ENCODE measurements at regions not wholly inside any gene's neighbourhood (a gene's known extent, or its start where the extent isn't known, plus 50 kb on each side); places are given as distances from the start of the nearest gene placed in this dataset.
A peak's percentile ranks its signal among the peaks of the same experiment; 100 is the strongest.
"Not testable (repeated sequence)": the region's sequence is repeated elsewhere in the genome, so short reads cannot be mapped to it uniquely, and the experiment has no call there.

DNA sequence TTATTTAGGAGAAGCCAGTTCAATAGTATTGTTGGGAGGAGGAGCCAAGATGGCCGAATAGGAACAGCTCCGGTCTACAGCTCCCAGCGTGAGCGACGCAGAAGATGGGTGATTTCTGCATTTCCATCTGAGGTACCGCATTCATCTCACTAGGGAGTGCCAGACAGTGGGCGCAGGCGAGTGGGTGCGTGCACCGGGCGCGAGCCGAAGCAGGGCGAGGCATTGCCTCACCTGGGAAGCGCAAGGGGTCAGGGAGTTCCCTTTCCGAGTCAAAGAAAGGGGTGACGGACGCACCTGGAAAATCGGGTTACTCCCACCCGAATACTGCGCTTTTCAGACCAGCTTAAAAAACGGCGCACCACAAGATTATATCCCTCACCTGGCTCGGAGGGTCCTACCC, 403.2 kb upstream of the SMIM31 start:
- not testable (repeated sequence) for DNase-seq

GRCh38 chr4:164357957-164358356, 396.0 kb upstream of the SMIM31 start:
- DNase-seq: no peak

DNA sequence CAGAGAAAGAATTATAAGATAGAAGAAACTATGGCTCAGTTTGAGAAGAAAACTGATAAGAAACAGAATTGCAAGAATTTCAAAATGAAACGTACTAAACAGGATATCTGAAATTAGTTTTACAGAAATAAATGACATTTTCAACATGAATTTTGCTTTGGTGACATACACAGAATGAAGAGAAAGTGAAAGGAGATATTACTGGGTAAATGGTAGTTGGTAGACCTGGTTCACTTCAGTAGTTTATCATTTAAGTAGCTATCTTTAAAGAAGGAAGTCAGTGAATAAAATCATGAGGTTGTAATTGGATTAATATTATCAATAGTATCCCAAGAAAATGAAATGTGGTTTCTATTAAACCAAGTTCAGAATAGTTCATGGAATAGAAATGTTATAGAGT, 395.5 kb upstream of the SMIM31 start:
- DNase-seq: no peak

GRCh38 chr4:164359881-164360280, 394.1 kb upstream of the SMIM31 start:
- no peak for DNase-seq

DNA sequence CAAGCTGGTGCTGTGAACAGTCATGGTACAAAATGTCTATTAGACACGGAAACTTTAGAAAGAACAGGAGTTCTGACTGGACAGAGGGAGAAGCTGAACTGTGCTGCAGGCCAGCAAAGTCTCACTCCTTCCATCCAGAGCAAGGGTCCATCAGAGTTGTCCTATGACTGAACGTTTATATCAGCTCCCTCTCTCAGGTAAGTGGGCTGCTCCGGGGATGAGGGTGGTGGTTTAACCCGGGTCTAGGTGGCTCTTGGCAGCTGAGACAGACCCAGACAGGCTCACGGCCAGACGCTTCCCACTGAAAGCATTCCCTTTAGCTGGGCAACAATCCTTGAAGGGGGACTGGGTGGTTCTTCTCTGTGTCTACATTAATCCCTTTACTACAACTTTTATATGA, 385.0 kb upstream of the SMIM31 start:
- no peak for DNase-seq

GRCh38 chr4:164373021-164373420, 380.9 kb upstream of the SMIM31 start:
- no peak for DNase-seq

GRCh38 chr4:164377277-164377676, 376.7 kb upstream of the SMIM31 start:
- no peak for DNase-seq

GRCh38 chr4:164378361-164378760, 375.6 kb upstream of the SMIM31 start:
- DNase-seq: no peak

GRCh38 chr4:164379694-164380093, 374.2 kb upstream of the SMIM31 start:
- no peak for DNase-seq

DNA sequence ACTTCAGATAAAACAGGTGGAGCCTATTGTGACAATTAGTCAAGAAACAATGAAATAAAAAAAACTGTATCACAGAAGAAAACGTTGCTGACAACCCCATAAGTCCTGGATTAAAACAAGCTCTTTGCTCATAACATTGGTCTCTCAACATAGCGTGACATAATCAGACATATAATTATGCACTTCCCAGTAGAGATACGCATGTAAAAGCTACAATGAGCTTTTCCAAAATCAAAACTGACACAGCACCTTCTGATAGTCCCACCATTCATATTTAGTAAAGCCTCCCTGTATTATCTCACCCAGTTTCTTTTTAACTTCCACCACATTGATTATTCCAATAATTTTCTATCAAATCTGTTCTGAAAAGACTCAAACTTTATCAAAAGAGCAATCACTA, 372.1 kb upstream of the SMIM31 start:
- DNase-seq: no peak

- peak; percentile 52 to 59 for DNase-seq
These were observed 370.9 kb upstream of the SMIM31 start for GRCh38 chr4:164383058-164383357.

- DNase-seq: peak; percentile 52 to 59
These were observed 370.3 kb upstream of the SMIM31 start for GRCh38 chr4:164383358-164384220.

GRCh38 chr4:164384416-164384815, 369.5 kb upstream of the SMIM31 start:
- no peak for DNase-seq

DNA sequence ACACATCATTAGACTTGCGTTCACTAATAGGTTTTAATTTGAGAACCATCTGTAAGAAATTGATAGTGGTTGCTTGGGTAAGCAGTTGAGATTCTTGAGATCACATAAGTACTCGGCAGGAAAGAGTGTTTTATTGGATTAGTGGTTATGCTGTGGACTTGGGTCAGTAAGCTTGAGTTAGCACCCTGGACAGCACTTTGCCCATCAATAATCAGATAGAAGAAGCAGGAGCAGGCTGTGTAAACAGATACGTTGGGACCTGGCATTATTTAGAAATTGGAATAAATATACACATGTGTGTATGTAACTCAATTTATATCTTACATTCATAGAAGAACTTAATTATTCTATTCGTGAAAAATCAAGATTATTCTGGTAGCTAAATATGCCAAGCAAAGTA, 357.5 kb upstream of the SMIM31 start:
- peak; percentile 47 to 66 for DNase-seq

GRCh38 chr4:164402554-164402953, 351.4 kb upstream of the SMIM31 start:
- no peak for DNase-seq

DNA sequence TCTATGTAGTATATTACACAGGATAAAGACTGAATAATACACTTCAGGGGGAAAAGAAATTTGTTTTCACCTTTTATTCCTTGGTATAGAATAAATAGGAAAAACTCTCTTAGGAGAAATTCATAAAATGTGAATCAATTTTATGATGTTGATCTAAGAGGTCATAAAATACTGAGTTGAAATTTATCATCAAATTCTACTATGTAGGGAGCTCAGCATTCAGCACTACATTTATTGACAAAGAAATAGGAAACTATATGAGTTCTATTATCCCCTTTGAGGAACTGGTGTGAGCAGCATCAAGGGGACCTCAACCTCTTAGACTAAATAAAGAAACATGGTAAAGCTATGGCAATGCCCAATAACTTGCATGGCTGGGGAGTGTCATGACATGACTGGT, 348.2 kb upstream of the SMIM31 start:
- no peak for DNase-seq

DNA sequence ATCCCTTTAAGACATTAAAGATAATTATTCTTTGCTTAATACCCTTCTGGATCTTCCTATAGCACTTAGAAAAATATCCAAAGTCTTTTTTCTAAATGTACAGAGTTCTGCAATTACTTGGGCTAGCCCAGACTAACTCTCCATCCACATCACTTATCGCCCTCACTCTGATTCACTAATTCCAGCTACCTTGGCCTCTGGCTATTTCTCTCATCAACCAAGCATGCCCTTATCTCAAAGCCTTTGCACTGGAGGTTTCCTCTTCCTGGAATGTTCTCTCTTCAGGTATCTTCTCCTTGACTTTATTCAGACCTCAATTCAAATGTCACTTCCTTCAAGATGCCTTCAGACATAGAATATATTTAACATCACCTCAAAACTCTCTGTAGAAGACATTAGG, 345.1 kb upstream of the SMIM31 start:
- no peak for DNase-seq

- no peak for DNase-seq
These were observed 343.5 kb upstream of the SMIM31 start for GRCh38 chr4:164410401-164410800.

- no peak for DNase-seq
These were observed 341.7 kb upstream of the SMIM31 start for GRCh38 chr4:164412246-164412645.

DNA sequence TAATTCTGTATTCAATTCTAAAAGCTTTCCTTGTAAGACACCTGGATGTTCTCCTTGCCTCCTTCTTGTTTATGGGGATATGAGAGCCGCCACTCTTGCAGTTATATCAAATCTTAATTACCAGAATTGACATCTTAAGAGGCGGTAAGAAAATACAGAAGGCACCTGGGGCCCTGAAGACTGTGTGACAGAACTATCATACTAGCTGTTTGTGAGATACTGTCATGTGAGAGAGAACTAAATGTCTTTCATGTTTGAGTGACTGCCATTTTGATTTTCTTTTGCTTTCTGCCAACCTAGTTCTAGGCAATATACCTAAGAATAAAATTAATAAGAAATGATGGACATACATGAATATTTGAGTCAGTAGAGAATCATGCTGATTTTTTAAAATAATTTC, 340.2 kb upstream of the SMIM31 start:
- DNase-seq: no peak

DNA sequence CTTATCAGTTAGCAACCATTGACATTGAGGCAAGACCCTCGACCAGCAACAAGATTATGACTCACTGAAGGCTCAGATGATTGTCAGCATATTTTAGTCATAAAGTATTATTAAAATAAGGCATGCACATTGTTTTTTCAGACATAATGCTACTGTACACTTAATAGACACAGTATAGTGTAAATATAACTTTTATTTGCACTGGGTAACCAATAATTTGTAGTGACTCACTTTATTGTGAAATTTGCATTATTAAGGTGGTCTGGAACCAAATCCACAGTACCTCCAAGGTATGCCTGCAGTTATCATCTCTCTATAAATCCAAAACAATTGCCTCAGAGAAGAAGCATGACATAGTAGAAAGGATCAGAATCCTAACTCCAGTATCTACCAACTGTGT, 330.1 kb upstream of the SMIM31 start:
- DNase-seq: no peak

DNA sequence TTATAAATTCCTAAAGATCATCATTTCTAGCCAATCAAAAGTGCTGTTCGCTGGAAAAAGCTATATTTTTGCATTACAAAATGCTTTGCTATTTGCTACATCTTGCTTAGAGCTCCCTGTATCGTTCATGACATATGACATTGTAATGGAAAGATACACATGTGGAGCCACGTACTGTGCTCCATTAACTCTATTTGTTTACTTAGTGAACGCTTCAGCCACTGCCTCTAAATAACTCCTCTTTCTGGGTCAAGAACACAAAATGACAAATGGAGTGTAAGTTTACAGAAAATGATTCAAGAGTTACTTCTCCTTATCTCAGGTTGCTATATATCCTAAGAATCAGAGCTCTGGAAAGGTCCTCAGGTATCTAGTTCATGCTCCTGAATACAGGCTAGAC, 329.1 kb upstream of the SMIM31 start:
- DNase-seq: no peak

DNA sequence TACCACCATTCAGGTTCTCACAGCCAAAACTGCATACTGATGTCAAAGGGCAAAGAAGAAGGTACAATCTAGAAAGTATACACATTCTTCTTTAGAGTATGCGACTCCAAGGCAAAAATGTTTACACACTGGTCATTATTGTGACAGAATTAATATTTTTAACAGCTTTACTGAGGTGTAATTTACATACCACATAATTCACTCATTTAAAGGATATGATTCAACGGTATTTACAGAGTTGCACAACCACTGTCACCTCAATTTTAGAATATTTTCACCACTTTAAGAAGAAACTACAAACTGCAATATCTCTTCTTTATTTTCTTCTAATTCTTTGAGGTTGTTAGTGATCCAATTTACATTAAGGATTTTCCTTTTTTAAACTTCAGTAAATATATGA, 325.4 kb upstream of the SMIM31 start:
- DNase-seq: no peak

DNA sequence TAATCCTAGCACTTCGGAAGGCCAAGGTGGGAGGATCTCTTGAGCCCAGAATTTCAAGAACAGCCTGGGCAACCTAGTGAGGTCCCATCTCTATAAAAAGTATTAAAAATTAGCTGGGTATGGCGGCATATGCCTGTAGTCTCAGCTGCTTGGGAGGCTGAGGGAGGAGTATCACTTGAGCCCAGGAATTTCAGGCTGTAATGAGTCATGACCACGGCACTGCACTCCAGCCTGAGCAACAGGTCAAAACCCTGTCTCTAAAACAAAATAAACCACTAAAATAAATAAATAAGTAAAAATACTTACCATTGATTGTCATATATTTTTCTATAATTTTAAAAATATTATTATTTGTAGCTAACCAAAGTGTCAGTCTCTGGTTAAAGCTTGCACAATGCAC, 315.6 kb upstream of the SMIM31 start:
- DNase-seq: no peak

- no peak for DNase-seq
These were observed 314.9 kb upstream of the SMIM31 start for GRCh38 chr4:164439037-164439436.

Measured in NCI-H524 (cell line).